ENCODE measurements at regions not wholly inside any gene's neighbourhood (a gene's known extent, or its start where the extent isn't known, plus 50 kb on each side); places are given as distances from the start of the nearest gene placed in this dataset.

- Histone ChIP-seq H3K79me2 (replicated peaks; ENCODE audit: insufficient read depth, low read length) (no peaks in the 10 kb centered on the region), H3K9me3 (ENCODE audit: low read length) (no peaks in the 10 kb centered on the region), H2AFZ (ENCODE audit: low read depth, low read length) (no peak overlapping the region), H3K27me3 (ENCODE audit: insufficient read depth, low read depth, low read length) (no peaks in the 10 kb centered on the region), H3K9me2 (ENCODE audit: insufficient read depth, low read length) (no peaks in the 10 kb centered on the region), H3K36me3 (ENCODE audit: insufficient read depth, low read length) (no peaks in the 10 kb centered on the region), H3K4me3 (ENCODE audit: low read length) (no peak overlapping the region), H3K4me2 (ENCODE audit: low read length) (no peak overlapping the region), H3K9ac (ENCODE audit: low read length) (no peak overlapping the region), H3F3A (ENCODE audit: insufficient read depth, low read length, poor library complexity, severe bottlenecking) (no peaks in the 10 kb centered on the region), H3K27ac (ENCODE audit: low read length) (no peak overlapping the region), H4K20me1 (ENCODE audit: insufficient read depth) (no peaks in the 10 kb centered on the region)
- TF ChIP-seq EZH2 (IDR thresholded peaks at IDR 0.05; ENCODE audit: borderline replicate concordance, insufficient read depth, low read length, poor library complexity, severe bottlenecking) (no peak), CTCF (IDR thresholded peaks at IDR 0.05; ENCODE audit: poor library complexity, severe bottlenecking) (no peak), MXI1 (conservative IDR thresholded peaks at IDR 0.05; ENCODE audit: poor library complexity, severe bottlenecking) (no peak), REST (IDR thresholded peaks at IDR 0.05; ENCODE audit: borderline replicate concordance) (no peak), SMC3 (conservative IDR thresholded peaks at IDR 0.05; ENCODE audit: poor library complexity) (no peak), EP300 (conservative IDR thresholded peaks at IDR 0.05; ENCODE audit: poor library complexity, severe bottlenecking) (no peak), TAF1 (IDR thresholded peaks at IDR 0.05; ENCODE audit: low read depth) (no peak), POLR2AphosphoS5 (IDR thresholded peaks at IDR 0.05) (no peak), RAD21 (conservative IDR thresholded peaks at IDR 0.05) (no peak)
Measured at GRCh38 chr4:53672873-53673272, 81.6 kb upstream of the LNX1 start.

GRCh38 chr4:53671757-53672156 is 80.5 kb upstream of the LNX1 start:
- TF ChIP-seq SMC3 (conservative IDR thresholded peaks at IDR 0.05; ENCODE audit: poor library complexity), result no peak
- TF ChIP-seq EP300 (conservative IDR thresholded peaks at IDR 0.05; ENCODE audit: poor library complexity, severe bottlenecking), result no peak
- no peak for TF ChIP-seq MXI1 (conservative IDR thresholded peaks at IDR 0.05; ENCODE audit: poor library complexity, severe bottlenecking)
- TF ChIP-seq TAF1 (IDR thresholded peaks at IDR 0.05; ENCODE audit: low read depth), result no peak
- no peak for TF ChIP-seq REST (IDR thresholded peaks at IDR 0.05; ENCODE audit: borderline replicate concordance)
- no peak for TF ChIP-seq POLR2AphosphoS5 (IDR thresholded peaks at IDR 0.05)
- TF ChIP-seq RAD21 (conservative IDR thresholded peaks at IDR 0.05), result no peak
- TF ChIP-seq CTCF (IDR thresholded peaks at IDR 0.05; ENCODE audit: poor library complexity, severe bottlenecking), result no peak
- TF ChIP-seq EZH2 (IDR thresholded peaks at IDR 0.05; ENCODE audit: borderline replicate concordance, insufficient read depth, low read length, poor library complexity, severe bottlenecking), result no peak
- Histone ChIP-seq H3K9ac (ENCODE audit: low read length) (no peak overlapping the region), H3K9me2 (ENCODE audit: insufficient read depth, low read length) (no peaks in the 10 kb centered on the region), H3K4me3 (ENCODE audit: low read length) (no peak overlapping the region), H3F3A (ENCODE audit: insufficient read depth, low read length, poor library complexity, severe bottlenecking) (no peaks in the 10 kb centered on the region), H3K27me3 (ENCODE audit: insufficient read depth, low read depth, low read length) (no peaks in the 10 kb centered on the region), H4K20me1 (ENCODE audit: insufficient read depth) (no peaks in the 10 kb centered on the region), H3K27ac (ENCODE audit: low read length) (no peak overlapping the region), H3K9me3 (ENCODE audit: low read length) (no peaks in the 10 kb centered on the region), H3K4me2 (ENCODE audit: low read length) (no peak overlapping the region), H3K36me3 (ENCODE audit: insufficient read depth, low read length) (no peaks in the 10 kb centered on the region), H2AFZ (ENCODE audit: low read depth, low read length) (no peak overlapping the region), H3K79me2 (replicated peaks; ENCODE audit: insufficient read depth, low read length) (no peaks in the 10 kb centered on the region)
